ENCODE measurements at regions not wholly inside any gene's neighbourhood (a gene's known extent, or its start where the extent isn't known, plus 50 kb on each side); places are given as distances from the start of the nearest gene placed in this dataset.
"Not testable (repeated sequence)": the region's sequence is repeated elsewhere in the genome, so short reads cannot be mapped to it uniquely, and the experiment has no call there.

GRCh38 chr13:70612881-70613280 lies 504.6 kb upstream of the KLHL1 start:
- no peak for DNase-seq

GRCh38 chr13:70604448-70604847 lies 496.2 kb upstream of the KLHL1 start:
- no peak for DNase-seq

GRCh38 chr13:70593716-70594115 lies 485.5 kb upstream of the KLHL1 start:
- no peak for DNase-seq

- no peak for DNase-seq
Observed at GRCh38 chr13:70585109-70585508, 476.9 kb upstream of the KLHL1 start.

GRCh38 chr13:70580825-70581224 lies 472.6 kb upstream of the KLHL1 start:
- no peak for DNase-seq

- no peak for DNase-seq
Observed at GRCh38 chr13:70579941-70580340, 471.7 kb upstream of the KLHL1 start.

- DNase-seq: no peak
Observed at GRCh38 chr13:70571221-70571620, 463.0 kb upstream of the KLHL1 start.

GRCh38 chr13:70568571-70568970 lies 460.3 kb upstream of the KLHL1 start:
- DNase-seq: peak; percentile 63

GRCh38 chr13:70544706-70545105 lies 436.5 kb upstream of the KLHL1 start:
- DNase-seq: no peak

GRCh38 chr13:70541451-70541850 lies 433.2 kb upstream of the KLHL1 start:
- DNase-seq: no peak

- no peak for DNase-seq
Observed at GRCh38 chr13:70534466-70534865, 426.2 kb upstream of the KLHL1 start.

- DNase-seq: no peak
Observed at GRCh38 chr13:70529652-70530051, 421.4 kb upstream of the KLHL1 start.

- DNase-seq: no peak
Observed at GRCh38 chr13:70527599-70527998, 419.3 kb upstream of the KLHL1 start.

GRCh38 chr13:70523622-70524021 lies 415.4 kb upstream of the KLHL1 start:
- DNase-seq: no peak

- no peak for DNase-seq
Observed at GRCh38 chr13:70520275-70521036, 412.2 kb upstream of the KLHL1 start.

GRCh38 chr13:70518081-70518480 lies 409.8 kb upstream of the KLHL1 start:
- no peak for DNase-seq

- no peak for DNase-seq
Observed at GRCh38 chr13:70516226-70516625, 408.0 kb upstream of the KLHL1 start.

- not testable (repeated sequence) for DNase-seq
Observed at GRCh38 chr13:70511861-70512417, 403.7 kb upstream of the KLHL1 start.

- no peak for DNase-seq
Observed at GRCh38 chr13:70505809-70506208, 397.6 kb upstream of the KLHL1 start.

- DNase-seq: no peak
Observed at GRCh38 chr13:70502944-70503343, 394.7 kb upstream of the KLHL1 start.

GRCh38 chr13:70490320-70490935 lies 382.2 kb upstream of the KLHL1 start:
- DNase-seq: no peak

GRCh38 chr13:70484931-70485330 lies 376.7 kb upstream of the KLHL1 start:
- no peak for DNase-seq

GRCh38 chr13:70483599-70484276 lies 375.5 kb upstream of the KLHL1 start:
- no peak for DNase-seq

GRCh38 chr13:70473907-70474306 lies 365.7 kb upstream of the KLHL1 start:
- DNase-seq: peak; percentile 10

All from hematopoietic multipotent progenitor cell treated with erythropoietin and hydrocortisone succinate and interleukin-3 and kit ligand, for 8 days (in vitro differentiated cells).